ENCODE measurements at regions not wholly inside any gene's neighbourhood (a gene's known extent, or its start where the extent isn't known, plus 50 kb on each side); places are given as distances from the start of the nearest gene placed in this dataset.

DNA sequence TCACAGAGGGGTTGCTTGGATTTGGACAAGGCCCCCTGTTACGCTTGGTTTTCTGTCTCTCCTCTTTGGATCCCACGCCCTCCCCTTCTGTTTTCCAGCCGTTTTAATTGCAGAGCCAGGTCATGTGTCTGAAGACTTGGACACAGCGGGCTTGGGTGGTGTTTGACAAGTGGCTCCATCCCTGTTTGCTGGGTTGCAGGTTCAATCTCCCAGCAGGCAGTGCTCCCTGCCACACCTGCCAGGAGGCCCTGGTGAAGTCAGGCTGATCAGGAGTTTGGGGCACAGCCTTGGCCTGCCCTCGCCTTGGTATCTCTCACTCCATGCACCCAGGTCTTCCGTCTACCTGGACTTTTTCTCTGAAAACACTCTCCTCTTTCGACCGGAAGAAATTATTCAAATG is 59.0 kb downstream of the PLXNA1 start:
- BruUV-seq (replicated peaks) = no TSS peak
- ChIA-PET POLR2A (no interaction called here), CTCF (ENCODE audit: low intra/inter-chr PET ratio, low total read pairs) (no interaction called here)
- H3K79me2 ChIP-seq (ENCODE audit: insufficient read depth, low read length) = no peaks in the 10 kb centered on the region
- no peak overlapping the region for H3K4me3 ChIP-seq (replicated peaks in 1 of 3; ENCODE audit: insufficient read depth in 1 of 3, low read depth in 2 of 3, low read length in 3 of 3)
- no peak overlapping the region for H3K4me2 ChIP-seq (ENCODE audit: low read depth, low read length)
- no peaks in the 10 kb centered on the region for H3K36me3 ChIP-seq (replicated peaks in 1 of 2; ENCODE audit: control insufficient read depth in 1 of 2, insufficient read depth in 2 of 2, low read length in 2 of 2)
- peaks cover 12 to 29% of the 10 kb centered on the region in 2 experiments for H3K27me3 ChIP-seq (ENCODE audit: control insufficient read depth in 1 of 2, insufficient read depth in 2 of 2, low read length in 2 of 2)
- in situ Hi-C loops (cut with HindIII; ENCODE audit: extremely low pct_ligation_motif_present, low pct_unique_long_range_greater_than_20kb) (no loop called here), intact Hi-C loops (cut with micrococcal nuclease; ENCODE audit: unreplicated experiment) (loop anchor here (5.0 kb wide), 1 partner anchor 415 kb away; no protein-coding TSS in a partner anchor)
- FAIRE-seq (no peak), ATAC-seq (no peak), DNase-seq (ENCODE audit: low spot score) (no peak)
- H4K20me1 ChIP-seq (ENCODE audit: insufficient read depth, low read length) = no peaks in the 10 kb centered on the region
- no peak overlapping the region for H2AFZ ChIP-seq (ENCODE audit: low read length)
- H3K4me1 ChIP-seq (ENCODE audit: insufficient read depth, low read length) = no peaks in the 10 kb centered on the region
- no peak overlapping the region for H3K9ac ChIP-seq (ENCODE audit: insufficient read depth, low read depth, low read length)
- no peaks in the 10 kb centered on the region for H3K9me3 ChIP-seq (ENCODE audit: low read length)
- 48% methylated on average over 8 of the region's 8 CpGs for WGBS (ENCODE audit: low lambda C conversion rate)
- TF ChIP-seq ATAD3A (CRISPR knock-in tag; IDR thresholded peaks at IDR 0.05) (no peak), MXD4 (CRISPR knock-in tag; IDR thresholded peaks at IDR 0.05) (no peak), ELF4 (CRISPR knock-in tag; IDR thresholded peaks at IDR 0.05; ENCODE audit: borderline replicate concordance) (no peak), ZNF724P (CRISPR knock-in tag; IDR thresholded peaks at IDR 0.05; ENCODE audit: borderline replicate concordance) (no peak), ZNF775 (CRISPR knock-in tag; IDR thresholded peaks at IDR 0.05; ENCODE audit: borderline replicate concordance) (no peak), ZFAT (CRISPR knock-in tag; conservative IDR thresholded peaks at IDR 0.05) (no peak), ZBTB44 (CRISPR knock-in tag; IDR thresholded peaks at IDR 0.05) (no peak), GATAD1 (CRISPR knock-in tag; IDR thresholded peaks at IDR 0.05) (no peak), BRF2 (CRISPR knock-in tag; IDR thresholded peaks at IDR 0.05) (no peak), ZC3H13 (CRISPR knock-in tag; IDR thresholded peaks at IDR 0.05) (no peak), ARID2 (CRISPR knock-in tag; IDR thresholded peaks at IDR 0.05; ENCODE audit: borderline replicate concordance) (no peak), TFDP2 (CRISPR knock-in tag; IDR thresholded peaks at IDR 0.05) (no peak), SRF (IDR thresholded peaks at IDR 0.05; ENCODE audit: low read depth, low read length) (no peak), RAD21 (CRISPR knock-in tag; IDR thresholded peaks at IDR 0.05) (no peak), SMC3 (IDR thresholded peaks at IDR 0.05; ENCODE audit: low read length) (no peak), MZF1 (CRISPR knock-in tag; IDR thresholded peaks at IDR 0.05; ENCODE audit: borderline replicate concordance) (no peak), CREBL2 (CRISPR knock-in tag; IDR thresholded peaks at IDR 0.05; ENCODE audit: borderline replicate concordance) (no peak), ZNF614 (CRISPR knock-in tag; IDR thresholded peaks at IDR 0.05; ENCODE audit: borderline replicate concordance) (no peak)
- H3K27ac ChIP-seq (ENCODE audit: extremely low read length, insufficient read depth, low read length) = no peak overlapping the region
